GM20000 (cell line): ENCODE measurements at regions not wholly inside any gene's neighbourhood (a gene's known extent, or its start where the extent isn't known, plus 50 kb on each side); places are given as distances from the start of the nearest gene placed in this dataset.
"Not testable (repeated sequence)": the region's sequence is repeated elsewhere in the genome, so short reads cannot be mapped to it uniquely, and the experiment has no call there.

Experiments used
- DNase-seq: peaks from one replicate; pipeline ENCODE4 v3.0.0; 2012; ENCODE audit warnings: low spot score
- TF ChIP-seq, protein P1 (sequence below): IDR thresholded peaks from 2 replicates; pipeline ENCODE4 v1.5.1; 2012; ENCODE audit warnings: mild to moderate bottlenecking, control low read depth; ENCODE audit errors: extremely low read depth, missing control alignments

DNA sequence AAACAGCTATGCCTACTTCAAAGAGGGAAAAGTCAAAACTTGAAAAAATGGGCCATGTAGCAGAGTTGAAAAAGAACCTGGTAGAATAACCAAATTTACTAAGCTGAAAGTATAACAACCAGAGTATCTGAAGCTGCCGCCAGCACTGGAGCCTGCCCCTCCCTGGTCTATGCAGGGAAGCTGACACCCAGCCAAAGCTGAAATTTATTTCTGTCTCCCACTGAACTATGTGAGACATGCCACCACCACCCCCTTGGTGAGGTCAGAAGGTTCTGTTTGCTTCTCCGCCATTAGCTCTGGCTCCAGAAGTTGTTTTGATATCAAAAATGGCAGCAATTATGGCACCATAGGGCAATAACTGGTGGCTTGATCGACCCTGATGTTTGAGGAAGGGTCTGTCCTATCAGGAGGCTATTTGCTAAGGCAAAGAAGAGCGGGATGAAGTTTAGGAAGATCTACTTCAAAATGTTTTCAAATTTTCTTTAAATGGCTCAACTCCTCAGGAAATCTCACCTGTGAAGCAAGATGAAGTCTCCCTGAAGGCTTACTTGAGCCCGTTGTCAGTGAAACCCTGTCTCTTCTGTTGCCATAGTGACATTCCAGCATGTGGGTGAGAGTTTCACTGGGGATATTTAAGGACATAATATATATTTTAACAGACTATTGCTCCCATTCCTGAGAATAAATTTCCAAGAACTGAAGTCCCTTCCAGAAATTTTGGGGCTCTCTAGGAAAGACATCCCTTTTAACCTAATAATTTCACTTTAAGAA is 122.0 kb downstream of the COPRS start:
- TF ChIP-seq, protein P1, sequence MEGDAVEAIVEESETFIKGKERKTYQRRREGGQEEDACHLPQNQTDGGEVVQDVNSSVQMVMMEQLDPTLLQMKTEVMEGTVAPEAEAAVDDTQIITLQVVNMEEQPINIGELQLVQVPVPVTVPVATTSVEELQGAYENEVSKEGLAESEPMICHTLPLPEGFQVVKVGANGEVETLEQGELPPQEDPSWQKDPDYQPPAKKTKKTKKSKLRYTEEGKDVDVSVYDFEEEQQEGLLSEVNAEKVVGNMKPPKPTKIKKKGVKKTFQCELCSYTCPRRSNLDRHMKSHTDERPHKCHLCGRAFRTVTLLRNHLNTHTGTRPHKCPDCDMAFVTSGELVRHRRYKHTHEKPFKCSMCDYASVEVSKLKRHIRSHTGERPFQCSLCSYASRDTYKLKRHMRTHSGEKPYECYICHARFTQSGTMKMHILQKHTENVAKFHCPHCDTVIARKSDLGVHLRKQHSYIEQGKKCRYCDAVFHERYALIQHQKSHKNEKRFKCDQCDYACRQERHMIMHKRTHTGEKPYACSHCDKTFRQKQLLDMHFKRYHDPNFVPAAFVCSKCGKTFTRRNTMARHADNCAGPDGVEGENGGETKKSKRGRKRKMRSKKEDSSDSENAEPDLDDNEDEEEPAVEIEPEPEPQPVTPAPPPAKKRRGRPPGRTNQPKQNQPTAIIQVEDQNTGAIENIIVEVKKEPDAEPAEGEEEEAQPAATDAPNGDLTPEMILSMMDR = no peak
- no peak for DNase-seq

DNA sequence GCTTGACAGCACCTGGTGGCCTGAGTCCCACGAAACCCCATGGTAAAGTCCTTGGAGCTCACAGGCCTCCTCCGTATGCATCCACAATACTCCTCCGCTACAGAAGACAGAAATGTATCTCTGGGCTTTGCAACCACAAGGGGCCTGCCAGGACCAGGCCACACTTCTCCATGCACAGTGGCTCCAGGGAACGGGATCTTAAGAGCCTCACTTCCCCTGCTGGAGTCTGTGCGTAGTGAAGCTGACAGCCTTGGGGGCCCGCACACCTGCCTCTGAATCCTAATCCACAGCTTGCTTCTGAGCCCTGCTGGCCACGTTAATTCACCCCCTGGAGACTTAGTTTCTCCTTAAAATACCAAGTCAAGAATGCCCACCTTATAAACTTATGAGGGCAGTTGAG is 125.7 kb downstream of the COPRS start:
- DNase-seq = no peak
- TF ChIP-seq, protein P1 = no peak

DNA sequence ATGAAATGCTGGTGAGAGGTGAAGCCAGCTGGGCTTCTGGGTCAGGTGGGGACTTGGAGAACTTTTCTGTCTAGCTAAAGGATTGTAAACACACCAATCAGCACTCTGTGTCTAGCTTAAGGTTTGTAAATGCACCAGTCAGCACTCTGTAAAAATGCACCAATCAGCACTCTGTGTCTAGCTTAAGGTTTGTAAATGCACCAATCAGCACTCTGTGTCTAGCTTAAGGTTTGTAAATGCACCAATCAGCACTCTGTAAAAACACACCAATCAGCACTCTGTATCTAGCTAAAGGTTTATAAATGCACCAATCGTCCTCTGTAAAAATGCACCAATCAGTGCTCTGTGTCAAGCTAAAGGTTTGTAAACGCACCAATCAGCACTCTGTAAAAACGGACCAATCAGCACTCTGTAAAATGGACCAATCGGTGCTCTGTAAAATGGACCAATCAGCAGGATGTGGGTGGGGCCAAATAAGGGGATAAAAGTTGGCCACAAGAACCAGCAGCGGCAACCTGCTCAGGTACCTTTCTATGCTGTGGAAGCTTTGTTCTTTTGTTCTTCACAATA is 127.4 kb downstream of the COPRS start:
- DNase-seq = not testable (repeated sequence)

DNA sequence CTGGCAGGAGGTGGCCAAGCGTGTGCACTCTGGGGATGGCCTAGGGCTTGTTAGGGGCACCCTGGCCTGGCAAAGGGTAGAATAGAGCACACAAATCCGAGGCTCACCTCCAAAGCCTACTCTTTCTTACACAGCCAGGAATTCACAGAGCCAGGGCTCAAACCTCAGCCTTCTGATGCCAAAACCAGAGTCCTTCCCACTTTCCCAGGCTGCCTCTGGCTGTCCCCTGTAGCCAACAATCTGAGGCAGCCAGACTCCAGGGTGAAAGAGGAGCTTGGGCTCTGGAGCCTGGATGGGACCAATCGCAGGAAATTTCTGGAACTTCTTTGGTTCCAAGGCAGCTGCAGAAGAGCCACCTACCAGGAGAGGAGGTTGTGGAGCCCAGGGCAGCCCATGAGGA is 127.9 kb downstream of the COPRS start:
- no peak for DNase-seq
- TF ChIP-seq, protein P1 = no peak

DNA sequence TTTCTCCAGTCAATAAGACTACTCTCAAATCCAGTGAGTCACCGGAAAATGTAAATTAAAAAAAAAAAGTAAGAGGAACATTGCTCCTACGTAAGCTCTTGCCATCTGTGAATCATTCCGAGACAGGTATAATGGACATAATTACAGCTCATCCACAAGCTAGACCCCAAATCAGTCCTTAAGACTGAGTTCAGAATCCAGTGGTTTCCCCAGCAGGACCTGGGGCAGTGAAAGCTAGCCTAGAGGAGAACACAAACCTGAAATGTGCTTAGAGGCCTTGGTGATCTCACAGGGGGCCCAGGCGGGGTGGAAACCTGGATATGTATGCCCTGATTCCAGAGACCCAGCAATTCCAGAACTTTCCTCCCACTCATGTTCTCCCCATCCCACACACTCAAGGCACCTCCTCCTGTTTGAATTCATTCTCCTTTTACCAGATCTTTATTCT is 132.0 kb downstream of the COPRS start:
- TF ChIP-seq, protein P1 = no peak
- no peak for DNase-seq

DNA sequence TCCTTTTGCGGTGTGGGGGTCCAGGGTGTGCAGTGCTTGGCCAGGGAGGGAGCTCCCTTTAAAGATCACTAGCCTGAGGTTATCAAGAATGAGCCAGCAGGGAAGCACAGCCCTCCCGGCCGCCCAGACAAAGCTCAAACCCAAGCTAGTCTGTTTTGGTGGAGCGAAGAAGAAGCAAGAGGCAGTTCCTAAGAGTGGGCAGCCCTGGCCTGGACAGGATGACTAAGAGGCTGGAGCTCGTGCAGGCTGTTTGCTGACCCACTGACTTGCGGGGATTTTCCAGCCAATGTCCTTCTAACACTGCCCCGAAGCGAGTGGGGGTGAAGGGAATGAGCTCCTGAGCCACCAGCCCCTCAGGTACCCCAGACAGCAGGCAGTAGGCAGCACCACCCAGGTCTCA is 134.4 kb downstream of the COPRS start:
- TF ChIP-seq, protein P1 = no peak
- DNase-seq = no peak

DNA sequence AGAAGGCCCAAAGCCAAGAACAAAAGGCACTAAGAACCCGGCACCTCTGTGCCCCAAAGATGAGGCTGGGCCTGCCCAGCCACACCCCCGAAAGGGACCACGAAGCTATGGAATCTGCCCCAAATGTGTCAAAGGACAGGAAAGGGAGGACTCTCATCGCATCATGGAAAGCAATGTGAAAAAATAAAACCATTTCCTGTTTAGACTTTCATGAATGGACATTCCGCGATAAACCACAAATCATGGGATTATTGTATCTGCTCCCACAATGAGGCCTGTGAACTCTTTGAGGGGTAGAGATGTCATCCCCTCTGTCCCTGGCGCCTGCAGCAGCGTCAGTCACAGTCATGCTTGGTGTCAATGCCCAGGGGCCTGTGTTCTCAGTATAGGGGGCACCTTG is 135.0 kb downstream of the COPRS start:
- TF ChIP-seq, protein P1 = no peak
- DNase-seq = no peak
